CD14-positive monocyte (primary cell): ENCODE measurements at regions not wholly inside any gene's neighbourhood (a gene's known extent, or its start where the extent isn't known, plus 50 kb on each side); places are given as distances from the start of the nearest gene placed in this dataset.

Source experiments
- DNase-seq, 3 donors: peaks; one replicate each; pipeline ENCODE4 v3.0.0-alpha.2; 2011 to 2022
- H2AFZ ChIP-seq: 2 replicates; pipeline ENCODE4 v1.6.0; 2012; ENCODE audit warnings: mild to moderate bottlenecking, low read depth, low read length, inconsistent platforms; ENCODE audit not compliant: insufficient read depth, poor library complexity, severe bottlenecking
- H3K27ac ChIP-seq, 2 donors: 1 replicate in 1 of 2; 2 replicates in 1 of 2; pipeline ENCODE4 v1.5.1; 2012 to 2013; ENCODE audit warnings: low read length in 2 of 2, control low read depth in 1 of 2, inconsistent platforms in 1 of 2, low read depth in 1 of 2, mild to moderate bottlenecking in 1 of 2
- H3K27me3 ChIP-seq, 2 donors: one replicate each; pipeline versions ENCODE4 v1.6.0 to v1.6.1; 2011 to 2013; ENCODE audit warnings: low read length in 2 of 2; ENCODE audit not compliant: control insufficient read depth in 2 of 2, insufficient read depth in 2 of 2
- H3K36me3 ChIP-seq, 2 donors: replicated peaks in 1 of 2; 1 replicate in 1 of 2; 2 replicates in 1 of 2; pipeline versions ENCODE4 v1.5.1 to v1.6.1; 2012 to 2013; ENCODE audit warnings: low read length in 2 of 2, control low read depth in 1 of 2, inconsistent platforms in 1 of 2, mild to moderate bottlenecking in 1 of 2; ENCODE audit not compliant: insufficient read depth in 2 of 2, control insufficient read depth in 1 of 2
- H3K4me1 ChIP-seq, 2 donors: 1 replicate in 1 of 2; 2 replicates in 1 of 2; pipeline versions ENCODE4 v1.5.1 to v1.6.1; 2012 to 2013; ENCODE audit warnings: low read length in 2 of 2, control low read depth in 1 of 2, inconsistent platforms in 1 of 2, mild to moderate bottlenecking in 1 of 2, moderate library complexity in 1 of 2; ENCODE audit not compliant: insufficient read depth in 2 of 2, control insufficient read depth in 1 of 2
- H3K4me2 ChIP-seq: replicated peaks from 2 replicates; pipeline ENCODE3; 2012; ENCODE audit warnings: low read length, moderate library complexity, mild to moderate bottlenecking; ENCODE audit not compliant: poor library complexity, severe bottlenecking; ENCODE audit errors: extremely low read depth
- H3K4me3 ChIP-seq, 3 experiments: fragments of 200-600 bp in 1 of 3; sonication (generic) in 1 of 3; replicated peaks in 1 of 3; 1 replicate in 2 of 3; 2 replicates in 1 of 3; pipeline ENCODE4 v1.5.1; 2011 to 2013; ENCODE audit warnings: low read length in 3 of 3, mild to moderate bottlenecking in 3 of 3, control low read depth in 2 of 3, low read depth in 2 of 3, inconsistent platforms in 1 of 3, moderate library complexity in 1 of 3
- H3K79me2 ChIP-seq: 2 replicates; pipeline ENCODE4 v1.6.0; 2012; ENCODE audit warnings: mild to moderate bottlenecking, control low read depth, inconsistent platforms, low read length, moderate library complexity; ENCODE audit not compliant: insufficient read depth
- H3K9ac ChIP-seq: 2 replicates; pipeline ENCODE4 v1.6.0; 2017; ENCODE audit warnings: low read length, mild to moderate bottlenecking; ENCODE audit not compliant: insufficient read depth, poor library complexity, severe bottlenecking
- H3K9me3 ChIP-seq, 2 donors: replicated peaks in 1 of 2; 1 replicate in 1 of 2; 2 replicates in 1 of 2; pipeline versions ENCODE4 v1.5.1 to v1.6.1; 2012 to 2013; ENCODE audit warnings: low read length in 2 of 2, control low read depth in 1 of 2; ENCODE audit not compliant: control insufficient read depth in 1 of 2, insufficient read depth in 1 of 2
- H4K20me1 ChIP-seq: 2 replicates; pipeline ENCODE4 v1.6.0; 2012; ENCODE audit warnings: mild to moderate bottlenecking, low read length, control low read depth, moderate library complexity; ENCODE audit not compliant: insufficient read depth
- H3K27ac Mint-ChIP-seq, 7 donors: one replicate each; pipeline ENCODE4 v1.8.0; 2020; ENCODE audit warnings: mild to moderate bottlenecking in 7 of 7, mixed read lengths in 7 of 7, moderate library complexity in 6 of 7, inconsistent platforms in 2 of 7
- H3K27me3 Mint-ChIP-seq, 3 donors: one replicate each; pipeline ENCODE4 v1.8.0; 2021 to 2022; ENCODE audit warnings: low read depth in 3 of 3, mild to moderate bottlenecking in 3 of 3, mixed read lengths in 3 of 3, moderate library complexity in 3 of 3, inconsistent platforms in 1 of 3
- H3K36me3 Mint-ChIP-seq, 2 donors: one replicate each; pipeline ENCODE4 v1.8.0; 2020; ENCODE audit warnings: mixed read lengths in 2 of 2, inconsistent platforms in 1 of 2, mild to moderate bottlenecking in 1 of 2
- H3K4me1 Mint-ChIP-seq: one replicate; pipeline ENCODE4 v1.8.0; 2020; ENCODE audit warnings: mild to moderate bottlenecking, mixed read lengths
- H3K4me3 Mint-ChIP-seq, 2 donors: one replicate each; pipeline ENCODE4 v1.8.0; 2020; ENCODE audit warnings: mild to moderate bottlenecking in 2 of 2, mixed read lengths in 2 of 2, moderate library complexity in 1 of 2
- H3K9me3 Mint-ChIP-seq, 7 donors: one replicate each; pipeline ENCODE4 v1.8.0; 2020 to 2022; ENCODE audit warnings: mixed read lengths in 7 of 7, mild to moderate bottlenecking in 6 of 7, moderate library complexity in 6 of 7, inconsistent platforms in 2 of 7
- WGBS: methylation state at CpG from one replicate; pipeline ENCODE4 v1.1.5; 2013; ENCODE audit warnings: missing lambda C conversion rate; ENCODE audit not compliant: insufficient coverage; 5-methylcytosine and 5-hydroxymethylcytosine counted together
- intact Hi-C, 2 donors: fragments of 100-400 bp; cut with micrococcal nuclease; formaldehyde crosslinking; loops; one replicate each; pipeline versions ENCODE4 v1.15.0 to v1.15.1; 2023
- TF ChIP-seq, protein P1 (sequence below): fragments of 200-600 bp; IDR thresholded peaks from one replicate; pipeline ENCODE4 v1.8.0; 2022; ENCODE audit warnings: antibody characterized with exemption, mild to moderate bottlenecking

GRCh38 chr6:139778106-139778505, 403.7 kb upstream of the CITED2 start:
- intact Hi-C loops: no loop called here
- H3K36me3 Mint-ChIP-seq: no peaks in the 10 kb centered on the region
- H3K9me3 ChIP-seq: no peaks in the 10 kb centered on the region
- no peaks in the 10 kb centered on the region for H3K27me3 ChIP-seq
- no peak overlapping the region for H3K9ac ChIP-seq
- H2AFZ ChIP-seq: no peak overlapping the region
- H3K27ac Mint-ChIP-seq: peak overlapping the region in 1 of 7 donors; percentile 28
- H3K4me1 Mint-ChIP-seq: no peaks in the 10 kb centered on the region
- no peaks in the 10 kb centered on the region for H3K36me3 ChIP-seq
- DNase-seq: no peak
- H3K27me3 Mint-ChIP-seq: no peaks in the 10 kb centered on the region
- H3K4me3 Mint-ChIP-seq: no peak overlapping the region
- no peak overlapping the region for H3K27ac ChIP-seq
- no peaks in the 10 kb centered on the region for H3K79me2 ChIP-seq
- H3K4me2 ChIP-seq: no peak overlapping the region
- 100% methylated on average over 3 of the region's 4 CpGs for WGBS
- TF ChIP-seq, protein P1, sequence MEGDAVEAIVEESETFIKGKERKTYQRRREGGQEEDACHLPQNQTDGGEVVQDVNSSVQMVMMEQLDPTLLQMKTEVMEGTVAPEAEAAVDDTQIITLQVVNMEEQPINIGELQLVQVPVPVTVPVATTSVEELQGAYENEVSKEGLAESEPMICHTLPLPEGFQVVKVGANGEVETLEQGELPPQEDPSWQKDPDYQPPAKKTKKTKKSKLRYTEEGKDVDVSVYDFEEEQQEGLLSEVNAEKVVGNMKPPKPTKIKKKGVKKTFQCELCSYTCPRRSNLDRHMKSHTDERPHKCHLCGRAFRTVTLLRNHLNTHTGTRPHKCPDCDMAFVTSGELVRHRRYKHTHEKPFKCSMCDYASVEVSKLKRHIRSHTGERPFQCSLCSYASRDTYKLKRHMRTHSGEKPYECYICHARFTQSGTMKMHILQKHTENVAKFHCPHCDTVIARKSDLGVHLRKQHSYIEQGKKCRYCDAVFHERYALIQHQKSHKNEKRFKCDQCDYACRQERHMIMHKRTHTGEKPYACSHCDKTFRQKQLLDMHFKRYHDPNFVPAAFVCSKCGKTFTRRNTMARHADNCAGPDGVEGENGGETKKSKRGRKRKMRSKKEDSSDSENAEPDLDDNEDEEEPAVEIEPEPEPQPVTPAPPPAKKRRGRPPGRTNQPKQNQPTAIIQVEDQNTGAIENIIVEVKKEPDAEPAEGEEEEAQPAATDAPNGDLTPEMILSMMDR: no peak
- H3K9me3 Mint-ChIP-seq: peaks cover 0 to 7% (median 3%) of the 10 kb centered on the region in 7 donors
- no peaks in the 10 kb centered on the region for H3K4me1 ChIP-seq
- H4K20me1 ChIP-seq: no peaks in the 10 kb centered on the region
- H3K4me3 ChIP-seq: no peak overlapping the region

DNA sequence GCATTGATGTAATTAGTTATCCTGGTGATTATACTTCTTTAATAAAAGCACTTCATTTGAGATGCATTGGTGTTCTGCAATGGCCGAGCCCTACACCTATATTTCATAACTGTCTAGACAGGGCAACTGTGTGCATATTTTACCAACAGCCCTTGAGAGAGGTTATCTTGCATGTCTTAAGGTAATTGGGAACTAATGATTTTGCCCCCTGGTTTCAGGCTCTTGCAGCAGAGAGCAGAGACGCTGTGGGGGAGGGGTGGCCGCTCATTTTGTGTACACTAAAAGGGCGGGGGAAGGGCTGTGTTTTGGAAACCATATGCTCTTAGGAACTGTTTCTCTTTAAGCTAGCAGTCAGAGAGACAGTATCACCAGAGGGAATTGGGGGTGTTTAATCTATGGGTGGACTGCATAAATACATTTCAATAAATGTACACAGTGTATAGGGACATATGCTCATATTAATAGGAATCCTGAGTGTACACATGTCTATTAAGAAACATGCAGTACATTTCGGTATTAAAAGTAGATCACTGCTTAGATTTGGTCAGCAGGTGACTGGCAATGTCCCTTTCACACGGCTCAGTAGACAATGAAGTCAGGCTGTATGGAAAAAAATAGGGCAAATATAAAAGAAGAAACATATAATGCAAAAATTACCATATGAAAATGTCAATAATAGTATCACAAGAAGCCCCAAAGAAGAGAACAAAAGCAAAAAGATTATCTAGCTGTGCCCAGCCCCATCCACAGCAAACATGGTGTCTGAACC, 402.9 kb upstream of the CITED2 start:
- Histone ChIP-seq H3K9me3 (no peaks in the 10 kb centered on the region), H2AFZ (no peak overlapping the region), H3K4me2 (no peak overlapping the region), H3K4me1 (no peaks in the 10 kb centered on the region), H3K4me3 (no peak overlapping the region), H3K79me2 (no peaks in the 10 kb centered on the region), H3K36me3 (no peaks in the 10 kb centered on the region), H3K9ac (no peak overlapping the region), H4K20me1 (no peaks in the 10 kb centered on the region), H3K27me3 (no peaks in the 10 kb centered on the region), H3K27ac (no peak overlapping the region)
- Mint-ChIP-seq H3K27ac (peak overlapping the region in 1 of 7 donors; percentile 70), H3K4me1 (no peaks in the 10 kb centered on the region), H3K4me3 (no peak overlapping the region), H3K27me3 (no peaks in the 10 kb centered on the region), H3K9me3 (peaks cover 0 to 5% (median 2%) of the 10 kb centered on the region in 7 donors), H3K36me3 (no peaks in the 10 kb centered on the region)
- DNase-seq: no peak
- intact Hi-C loops: no loop called here
- WGBS: 89% methylated on average over 3 of the region's 6 CpGs
- TF ChIP-seq, protein P1: no peak
